ENCODE measurements at regions not wholly inside any gene's neighbourhood (a gene's known extent, or its start where the extent isn't known, plus 50 kb on each side); places are given as distances from the start of the nearest gene placed in this dataset.

GRCh38 chr11:128053981-128054931 is 533.1 kb downstream of the ETS1 start:
- TF ChIP-seq ZNF8 (CRISPR knock-in tag; IDR thresholded peaks at IDR 0.05) (no peak), CSRNP3 (CRISPR knock-in tag; IDR thresholded peaks at IDR 0.05) (no peak), PATZ1 (CRISPR knock-in tag; IDR thresholded peaks at IDR 0.05; ENCODE audit: borderline replicate concordance) (no peak), RARB (CRISPR knock-in tag; IDR thresholded peaks at IDR 0.05) (no peak), ZFP30 (CRISPR knock-in tag; IDR thresholded peaks at IDR 0.05) (no peak), CREB5 (CRISPR knock-in tag; IDR thresholded peaks at IDR 0.05; ENCODE audit: low read depth) (no peak)
